ENCODE measurements at regions not wholly inside any gene's neighbourhood (a gene's known extent, or its start where the extent isn't known, plus 50 kb on each side); places are given as distances from the start of the nearest gene placed in this dataset.
A peak's percentile ranks its signal among the peaks of the same experiment; 100 is the strongest.

- Histone ChIP-seq H3K27ac (no peak overlapping the region), H3K9me3 (ENCODE audit: low read depth) (no peaks in the 10 kb centered on the region), H3K4me2 (no peak overlapping the region), H2AFZ (replicated peaks) (no peak overlapping the region), H3K4me3 (no peak overlapping the region), H3K36me3 (no peaks in the 10 kb centered on the region), H3F3A (ENCODE audit: low read depth) (no peaks in the 10 kb centered on the region), H3K27me3 (no peaks in the 10 kb centered on the region), H4K20me1 (ENCODE audit: low read depth) (no peaks in the 10 kb centered on the region), H3K79me2 (ENCODE audit: low read depth) (no peaks in the 10 kb centered on the region), H3K9ac (no peak overlapping the region), H3K4me1 (no peaks in the 10 kb centered on the region)
- no peak for TF ChIP-seq EZH2phosphoT487 (IDR thresholded peaks at IDR 0.05)
- no peak for TF ChIP-seq EZH2 (IDR thresholded peaks at IDR 0.05)
- no peak for TF ChIP-seq CTCF (IDR thresholded peaks at IDR 0.05)
- H3K4me1 Mint-ChIP-seq: no peaks in the 10 kb centered on the region
- H3K36me3 Mint-ChIP-seq: no peaks in the 10 kb centered on the region
- no peak for DNase-seq (ENCODE audit: low spot score)
- peaks cover 2% of the 10 kb centered on the region for H3K27me3 Mint-ChIP-seq (ENCODE audit: insufficient read depth, low read depth)
- no peak overlapping the region for H3K4me3 Mint-ChIP-seq
- H3K27ac Mint-ChIP-seq: no peak overlapping the region
- H3K9me3 Mint-ChIP-seq: no peaks in the 10 kb centered on the region
These were observed 509.7 kb downstream of the NAV3 start for GRCh38 chr12:78340406-78340805.

GRCh38 chr12:78343657-78344056, 513.0 kb downstream of the NAV3 start:
- Histone ChIP-seq H2AFZ (replicated peaks) (no peak overlapping the region), H3K4me1 (no peaks in the 10 kb centered on the region)

DNA sequence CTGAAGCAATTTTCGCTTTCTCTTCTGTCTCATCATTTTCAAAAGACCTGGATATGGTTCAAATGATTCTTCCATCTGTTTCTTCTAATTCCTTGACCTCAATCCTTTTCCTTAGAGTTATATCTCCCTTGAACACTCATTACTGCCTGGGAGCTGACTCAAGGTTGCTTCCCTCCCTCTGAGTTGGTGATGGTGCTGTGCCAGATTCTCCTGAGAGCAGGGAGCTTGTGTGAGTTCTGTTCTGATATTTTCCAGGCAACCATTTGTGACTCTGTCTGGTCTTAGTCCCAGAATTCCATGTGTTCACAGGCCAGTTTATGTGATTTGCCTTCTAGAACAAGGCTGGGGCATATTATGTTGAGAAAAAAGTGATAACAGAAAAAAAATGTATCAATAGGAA, 505.1 kb upstream of the SYT1 start:
- Mint-ChIP-seq H3K9me3 (no peaks in the 10 kb centered on the region), H3K27ac (no peak overlapping the region), H3K27me3 (ENCODE audit: insufficient read depth, low read depth) (no peaks in the 10 kb centered on the region), H3K4me1 (no peaks in the 10 kb centered on the region), H3K4me3 (no peak overlapping the region), H3K36me3 (no peaks in the 10 kb centered on the region)
- no peak for DNase-seq (ENCODE audit: low spot score)
- Histone ChIP-seq H3K4me2 (no peak overlapping the region), H3K27me3 (no peaks in the 10 kb centered on the region), H3K9me3 (ENCODE audit: low read depth) (no peaks in the 10 kb centered on the region), H3K9ac (no peak overlapping the region), H3F3A (ENCODE audit: low read depth) (no peaks in the 10 kb centered on the region), H3K4me1 (no peaks in the 10 kb centered on the region), H3K27ac (no peak overlapping the region), H3K79me2 (ENCODE audit: low read depth) (no peaks in the 10 kb centered on the region), H2AFZ (replicated peaks) (peak overlapping the region; percentile 63), H3K36me3 (no peaks in the 10 kb centered on the region), H4K20me1 (ENCODE audit: low read depth) (no peaks in the 10 kb centered on the region), H3K4me3 (no peak overlapping the region)
- TF ChIP-seq CTCF (IDR thresholded peaks at IDR 0.05) (no peak), EZH2 (IDR thresholded peaks at IDR 0.05) (no peak)

More at GRCh38 chr12:78343657-78344056, 513.0 kb downstream of the NAV3 start:
- Mint-ChIP-seq H3K4me1 (no peaks in the 10 kb centered on the region), H3K4me3 (no peak overlapping the region), H3K36me3 (peaks cover 4% of the 10 kb centered on the region), H3K9me3 (peaks cover 8% of the 10 kb centered on the region), H3K27me3 (ENCODE audit: insufficient read depth, low read depth) (peaks cover 2% of the 10 kb centered on the region), H3K27ac (no peak overlapping the region)
- H3K4me3 ChIP-seq: no peak overlapping the region
- no peaks in the 10 kb centered on the region for H4K20me1 ChIP-seq (ENCODE audit: low read depth)
- no peak for DNase-seq (ENCODE audit: low spot score)
- no peak overlapping the region for H3K4me2 ChIP-seq
- no peaks in the 10 kb centered on the region for H3K36me3 ChIP-seq
- no peaks in the 10 kb centered on the region for H3F3A ChIP-seq (ENCODE audit: low read depth)
- H3K27ac ChIP-seq: no peak overlapping the region
- H3K79me2 ChIP-seq (ENCODE audit: low read depth): no peaks in the 10 kb centered on the region
- no peak for TF ChIP-seq EZH2phosphoT487 (IDR thresholded peaks at IDR 0.05)
- no peak for TF ChIP-seq CTCF (IDR thresholded peaks at IDR 0.05)
- no peak for TF ChIP-seq EZH2 (IDR thresholded peaks at IDR 0.05)
- no peak overlapping the region for H3K9ac ChIP-seq
- H3K27me3 ChIP-seq: no peaks in the 10 kb centered on the region
- H3K9me3 ChIP-seq (ENCODE audit: low read depth): no peaks in the 10 kb centered on the region

DNA sequence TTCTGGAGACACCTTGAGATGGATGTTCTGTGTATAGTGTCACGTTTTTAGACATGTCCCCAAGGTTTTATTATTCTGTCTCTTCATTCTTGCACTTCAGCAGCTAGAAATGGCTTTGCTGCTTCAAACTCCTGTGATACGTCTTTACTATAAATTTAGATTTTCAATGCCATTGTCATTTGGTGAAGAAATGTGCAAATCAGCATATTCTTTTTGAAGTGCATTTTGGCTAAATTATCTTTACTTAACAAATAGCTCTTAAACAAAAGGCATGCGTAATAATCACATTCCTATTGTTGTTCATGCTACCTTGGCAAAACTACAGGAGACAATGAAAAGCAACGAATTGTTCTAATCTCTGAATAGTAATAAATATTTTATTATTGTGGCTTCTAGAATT, 502.9 kb upstream of the SYT1 start:
- Histone ChIP-seq H3K27ac (no peak overlapping the region), H3K4me3 (no peak overlapping the region), H3K27me3 (no peaks in the 10 kb centered on the region), H3F3A (ENCODE audit: low read depth) (no peaks in the 10 kb centered on the region), H3K4me2 (no peak overlapping the region), H3K9ac (no peak overlapping the region), H3K36me3 (no peaks in the 10 kb centered on the region), H2AFZ (replicated peaks) (no peak overlapping the region), H4K20me1 (ENCODE audit: low read depth) (no peaks in the 10 kb centered on the region), H3K79me2 (ENCODE audit: low read depth) (no peaks in the 10 kb centered on the region), H3K4me1 (no peaks in the 10 kb centered on the region), H3K9me3 (ENCODE audit: low read depth) (no peaks in the 10 kb centered on the region)
- Mint-ChIP-seq H3K27me3 (ENCODE audit: insufficient read depth, low read depth) (no peaks in the 10 kb centered on the region), H3K27ac (no peak overlapping the region), H3K4me3 (no peak overlapping the region), H3K36me3 (no peaks in the 10 kb centered on the region), H3K9me3 (no peaks in the 10 kb centered on the region), H3K4me1 (no peaks in the 10 kb centered on the region)
- DNase-seq (ENCODE audit: low spot score): no peak
- TF ChIP-seq EZH2 (IDR thresholded peaks at IDR 0.05) (no peak), CTCF (IDR thresholded peaks at IDR 0.05) (no peak), EZH2phosphoT487 (IDR thresholded peaks at IDR 0.05) (no peak)

All from neural progenitor cell (in vitro differentiated cells).